ENCODE measurements at regions not wholly inside any gene's neighbourhood (a gene's known extent, or its start where the extent isn't known, plus 50 kb on each side); places are given as distances from the start of the nearest gene placed in this dataset.

DNA sequence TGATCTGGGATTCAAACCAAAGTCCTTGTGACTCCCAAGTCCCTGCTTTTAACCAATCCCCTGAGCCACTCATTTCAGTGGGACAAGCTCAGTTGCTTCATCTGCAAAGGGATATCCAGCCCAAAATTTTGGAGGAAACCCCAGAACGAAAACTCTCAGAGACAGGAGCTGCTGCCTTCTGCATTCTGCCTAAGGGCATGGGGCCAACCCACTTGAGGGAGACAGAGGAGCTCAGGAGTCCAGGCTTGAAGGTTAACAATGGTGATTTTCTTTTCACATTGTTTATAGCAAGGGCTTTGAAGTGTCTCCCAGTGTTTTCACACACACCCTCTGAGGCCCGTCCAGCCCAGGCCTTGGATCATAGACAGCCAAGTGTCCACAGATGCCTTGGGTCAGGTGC, 148.1 kb upstream of the CTTNBP2NL start:
- Histone ChIP-seq H3K36me3 (ENCODE audit: control insufficient read depth in 2 of 2, extremely low read depth in 1 of 2, insufficient read depth in 2 of 2, low read length in 2 of 2) (no peaks in the 10 kb centered on the region), H3K4me1 (ENCODE audit: control insufficient read depth, extremely low read depth, insufficient read depth, low read length) (peaks cover 14% of the 10 kb centered on the region), H3K4me3 (ENCODE audit: control insufficient read depth in 2 of 3, extremely low read depth in 1 of 3, insufficient read depth in 2 of 3, low read depth in 1 of 3, low read length in 3 of 3) (no peak overlapping the region), H3K27ac (ENCODE audit: control insufficient read depth, insufficient read depth, low read length) (no peak overlapping the region), H3K9me1 (ENCODE audit: control insufficient read depth, extremely low read depth, insufficient read depth, low read length) (no peaks in the 10 kb centered on the region), H3K79me2 (ENCODE audit: control insufficient read depth, insufficient read depth, low read length) (no peaks in the 10 kb centered on the region), H2AFZ (ENCODE audit: control insufficient read depth, low read length) (no peak overlapping the region), H4K20me1 (ENCODE audit: control insufficient read depth, extremely low read depth, insufficient read depth, low read length) (no peaks in the 10 kb centered on the region), H3K9ac (ENCODE audit: control insufficient read depth, extremely low read depth, insufficient read depth, low read length) (no peak overlapping the region), H3K9me3 (ENCODE audit: control insufficient read depth, low read depth, low read length) (no peaks in the 10 kb centered on the region), H3K4me2 (ENCODE audit: control insufficient read depth, extremely low read depth, insufficient read depth, low read depth, low read length) (no peak overlapping the region), H3K27me3 (ENCODE audit: control insufficient read depth, extremely low read depth, insufficient read depth, low read length) (no peaks in the 10 kb centered on the region)
- FAIRE-seq (no peak), DNase-seq (ENCODE audit: low read depth, low spot score) (no peak)
- dilution Hi-C loops (cut with MboI; ENCODE audit: extremely low pct_ligation_motif_present, low sequenced_read_pairs) = no loop called here
- TF ChIP-seq, protein P1, sequence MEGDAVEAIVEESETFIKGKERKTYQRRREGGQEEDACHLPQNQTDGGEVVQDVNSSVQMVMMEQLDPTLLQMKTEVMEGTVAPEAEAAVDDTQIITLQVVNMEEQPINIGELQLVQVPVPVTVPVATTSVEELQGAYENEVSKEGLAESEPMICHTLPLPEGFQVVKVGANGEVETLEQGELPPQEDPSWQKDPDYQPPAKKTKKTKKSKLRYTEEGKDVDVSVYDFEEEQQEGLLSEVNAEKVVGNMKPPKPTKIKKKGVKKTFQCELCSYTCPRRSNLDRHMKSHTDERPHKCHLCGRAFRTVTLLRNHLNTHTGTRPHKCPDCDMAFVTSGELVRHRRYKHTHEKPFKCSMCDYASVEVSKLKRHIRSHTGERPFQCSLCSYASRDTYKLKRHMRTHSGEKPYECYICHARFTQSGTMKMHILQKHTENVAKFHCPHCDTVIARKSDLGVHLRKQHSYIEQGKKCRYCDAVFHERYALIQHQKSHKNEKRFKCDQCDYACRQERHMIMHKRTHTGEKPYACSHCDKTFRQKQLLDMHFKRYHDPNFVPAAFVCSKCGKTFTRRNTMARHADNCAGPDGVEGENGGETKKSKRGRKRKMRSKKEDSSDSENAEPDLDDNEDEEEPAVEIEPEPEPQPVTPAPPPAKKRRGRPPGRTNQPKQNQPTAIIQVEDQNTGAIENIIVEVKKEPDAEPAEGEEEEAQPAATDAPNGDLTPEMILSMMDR (optimal IDR thresholded peaks at IDR 0.05 in 1 of 3, IDR thresholded peaks at IDR 0.05 in 1 of 3, conservative IDR thresholded peaks at IDR 0.05 in 1 of 3; ENCODE audit: extremely low read depth in 1 of 3, insufficient read depth in 2 of 3, low read length in 3 of 3) = no peak
- TF ChIP-seq EZH2 (IDR thresholded peaks at IDR 0.05; ENCODE audit: low read length) = no peak

GRCh38 chr1:112250892-112251291, 145.1 kb upstream of the CTTNBP2NL start:
- Histone ChIP-seq H3K9me3 (ENCODE audit: control insufficient read depth, low read depth, low read length) (no peaks in the 10 kb centered on the region), H3K4me3 (ENCODE audit: control insufficient read depth in 2 of 3, extremely low read depth in 1 of 3, insufficient read depth in 2 of 3, low read depth in 1 of 3, low read length in 3 of 3) (no peak overlapping the region), H3K4me2 (ENCODE audit: control insufficient read depth, extremely low read depth, insufficient read depth, low read depth, low read length) (no peak overlapping the region), H3K79me2 (ENCODE audit: control insufficient read depth, insufficient read depth, low read length) (no peaks in the 10 kb centered on the region), H3K9ac (ENCODE audit: control insufficient read depth, extremely low read depth, insufficient read depth, low read length) (no peak overlapping the region), H3K36me3 (ENCODE audit: control insufficient read depth in 2 of 2, extremely low read depth in 1 of 2, insufficient read depth in 2 of 2, low read length in 2 of 2) (no peaks in the 10 kb centered on the region), H2AFZ (ENCODE audit: control insufficient read depth, low read length) (no peak overlapping the region), H3K27ac (ENCODE audit: control insufficient read depth, insufficient read depth, low read length) (no peak overlapping the region), H3K27me3 (ENCODE audit: control insufficient read depth, extremely low read depth, insufficient read depth, low read length) (no peaks in the 10 kb centered on the region), H3K4me1 (ENCODE audit: control insufficient read depth, extremely low read depth, insufficient read depth, low read length) (peaks cover 14% of the 10 kb centered on the region), H4K20me1 (ENCODE audit: control insufficient read depth, extremely low read depth, insufficient read depth, low read length) (no peaks in the 10 kb centered on the region), H3K9me1 (ENCODE audit: control insufficient read depth, extremely low read depth, insufficient read depth, low read length) (no peaks in the 10 kb centered on the region)
- DNase-seq (ENCODE audit: low read depth, low spot score) = no peak
- peak; percentile 32 for FAIRE-seq
- dilution Hi-C loops (cut with MboI; ENCODE audit: extremely low pct_ligation_motif_present, low sequenced_read_pairs) = no loop called here
- no peak for TF ChIP-seq EZH2 (IDR thresholded peaks at IDR 0.05; ENCODE audit: low read length)
- TF ChIP-seq, protein P1 (optimal IDR thresholded peaks at IDR 0.05 in 1 of 3, IDR thresholded peaks at IDR 0.05 in 1 of 3, conservative IDR thresholded peaks at IDR 0.05 in 1 of 3; ENCODE audit: extremely low read depth in 1 of 3, insufficient read depth in 2 of 3, low read length in 3 of 3) = no peak
